LoVo (cell line): ENCODE measurements at regions not wholly inside any gene's neighbourhood (a gene's known extent, or its start where the extent isn't known, plus 50 kb on each side); places are given as distances from the start of the nearest gene placed in this dataset.
"Not testable (repeated sequence)": the region's sequence is repeated elsewhere in the genome, so short reads cannot be mapped to it uniquely, and the experiment has no call there.

Experiments used
- DNase-seq: peaks from one replicate; pipeline ENCODE4 v3.0.0-alpha.2; 2016; ENCODE audit warnings: low spot score

GRCh38 chr17:45586651-45586934 is 96.1 kb upstream of the PLEKHM1 start:
- not testable (repeated sequence) for DNase-seq

- DNase-seq = peak; percentile 65
These were observed 102.0 kb upstream of the PLEKHM1 start for GRCh38 chr17:45592433-45592923.

GRCh38 chr17:45596347-45596746 is 105.8 kb upstream of the PLEKHM1 start:
- not testable (repeated sequence) for DNase-seq

GRCh38 chr17:45600052-45601012 is 109.8 kb upstream of the PLEKHM1 start:
- not testable (repeated sequence) for DNase-seq

- DNase-seq = not testable (repeated sequence)
These were observed 110.5 kb upstream of the PLEKHM1 start for GRCh38 chr17:45601013-45601412.

- not testable (repeated sequence) for DNase-seq
These were observed 111.4 kb upstream of the PLEKHM1 start for GRCh38 chr17:45601605-45602539.

GRCh38 chr17:45605751-45606150 is 115.2 kb upstream of the PLEKHM1 start:
- not testable (repeated sequence) for DNase-seq

GRCh38 chr17:45619984-45620405 is 129.5 kb upstream of the PLEKHM1 start:
- DNase-seq = peak; percentile 62

- DNase-seq = not testable (repeated sequence)
These were observed 129.9 kb upstream of the PLEKHM1 start for GRCh38 chr17:45620468-45620867.

- DNase-seq = not testable (repeated sequence)
These were observed 130.6 kb upstream of the PLEKHM1 start for GRCh38 chr17:45621087-45621486.

GRCh38 chr17:45622295-45622694 is 131.8 kb upstream of the PLEKHM1 start:
- DNase-seq = not testable (repeated sequence)

- no peak for DNase-seq
These were observed 137.5 kb upstream of the PLEKHM1 start for GRCh38 chr17:45628019-45628418.

- DNase-seq = no peak
These were observed 141.4 kb upstream of the PLEKHM1 start for GRCh38 chr17:45631941-45632340.

- no peak for DNase-seq
These were observed 144.7 kb upstream of the CRHR1 start for GRCh38 chr17:45639297-45639849.

- DNase-seq = peak; percentile 62
These were observed 143.8 kb upstream of the CRHR1 start for GRCh38 chr17:45640141-45640850.

GRCh38 chr17:45641541-45641940 is 142.6 kb upstream of the CRHR1 start:
- DNase-seq = no peak

GRCh38 chr17:45643591-45643990 is 140.5 kb upstream of the CRHR1 start:
- no peak for DNase-seq

GRCh38 chr17:45644637-45645036 is 139.5 kb upstream of the CRHR1 start:
- not testable (repeated sequence) for DNase-seq

GRCh38 chr17:45645330-45645729 is 138.8 kb upstream of the CRHR1 start:
- no peak for DNase-seq

GRCh38 chr17:45646288-45646988 is 137.7 kb upstream of the CRHR1 start:
- no peak for DNase-seq

GRCh38 chr17:45648642-45649041 is 135.5 kb upstream of the CRHR1 start:
- no peak for DNase-seq
